Coronary artery (tissue), 2 donors: ENCODE measurements at regions not wholly inside any gene's neighbourhood (a gene's known extent, or its start where the extent isn't known, plus 50 kb on each side); places are given as distances from the start of the nearest gene placed in this dataset.

Source experiments
- DNase-seq: peaks from one replicate; pipeline ENCODE4 v3.0.0-alpha.2; 2017; ENCODE audit warnings: low spot score
- H3K27ac ChIP-seq, 2 donors: fragments of 200-600 bp; sonication (generic); one replicate each; pipeline ENCODE4 v1.5.1; 2016 to 2019
- H3K4me3 ChIP-seq: fragments of 200-600 bp; sonication (generic); 2 replicates; pipeline ENCODE4 v1.5.1; 2016; ENCODE audit warnings: mild to moderate bottlenecking, moderate library complexity
- CTCF ChIP-seq: fragments of 200-600 bp; sonication (generic); IDR thresholded peaks from one replicate; pipeline ENCODE4 v1.5.1; 2019; ENCODE audit warnings: antibody characterized with exemption

DNA sequence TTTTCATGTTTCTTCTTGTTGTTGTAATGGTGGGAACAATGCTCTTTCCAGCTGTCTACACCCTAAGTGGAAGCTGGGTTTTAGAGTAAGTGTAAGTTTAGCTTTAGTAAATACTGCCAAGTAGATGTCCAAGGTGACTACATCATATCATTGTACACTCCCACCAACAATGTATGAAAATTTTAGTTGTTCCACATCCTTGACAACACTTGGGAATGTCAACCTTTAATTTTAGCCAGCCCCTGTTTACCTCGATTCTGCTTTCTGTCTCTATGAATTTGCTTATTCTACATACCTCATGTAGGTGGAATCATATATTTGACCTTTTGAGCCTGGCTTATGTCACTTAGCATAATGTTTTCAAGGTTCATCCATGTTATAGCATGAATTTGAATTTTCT is 93.0 kb downstream of the MTPAP start:
- Histone ChIP-seq H3K4me3 (no peak overlapping the region), H3K27ac (no peak overlapping the region)
- TF ChIP-seq CTCF: no peak
- no peak for DNase-seq

- TF ChIP-seq CTCF: no peak
- DNase-seq: no peak
- Histone ChIP-seq H3K4me3 (no peak overlapping the region), H3K27ac (no peak overlapping the region)
Measured at GRCh38 chr10:30254926-30255325, 94.2 kb downstream of the MTPAP start.

GRCh38 chr10:30248728-30249127 is 100.3 kb downstream of the MTPAP start:
- Histone ChIP-seq H3K27ac (no peak overlapping the region), H3K4me3 (no peak overlapping the region)
- TF ChIP-seq CTCF: no peak
- DNase-seq: no peak

DNA sequence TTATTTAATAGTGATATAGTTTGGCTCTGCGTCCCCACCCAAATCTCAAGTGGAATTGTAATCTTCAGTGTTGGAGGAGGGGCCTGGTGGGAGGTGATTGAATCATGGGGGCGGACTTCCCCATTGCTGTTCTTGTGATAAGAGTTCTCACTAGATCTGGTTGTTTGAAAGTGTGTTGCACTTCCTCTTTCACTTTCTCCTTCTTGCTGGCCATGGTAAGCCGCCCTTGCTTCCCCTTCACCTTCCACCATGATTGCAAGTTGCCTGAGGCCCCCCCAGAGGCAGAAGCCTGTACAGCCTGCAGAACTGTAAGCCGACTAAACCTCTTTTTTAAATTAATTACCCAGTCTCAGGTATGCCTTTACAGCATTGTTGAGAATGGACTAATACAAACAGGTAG is 101.4 kb downstream of the MTPAP start:
- Histone ChIP-seq H3K27ac (no peak overlapping the region), H3K4me3 (no peak overlapping the region)
- DNase-seq: no peak
- no peak for TF ChIP-seq CTCF

DNA sequence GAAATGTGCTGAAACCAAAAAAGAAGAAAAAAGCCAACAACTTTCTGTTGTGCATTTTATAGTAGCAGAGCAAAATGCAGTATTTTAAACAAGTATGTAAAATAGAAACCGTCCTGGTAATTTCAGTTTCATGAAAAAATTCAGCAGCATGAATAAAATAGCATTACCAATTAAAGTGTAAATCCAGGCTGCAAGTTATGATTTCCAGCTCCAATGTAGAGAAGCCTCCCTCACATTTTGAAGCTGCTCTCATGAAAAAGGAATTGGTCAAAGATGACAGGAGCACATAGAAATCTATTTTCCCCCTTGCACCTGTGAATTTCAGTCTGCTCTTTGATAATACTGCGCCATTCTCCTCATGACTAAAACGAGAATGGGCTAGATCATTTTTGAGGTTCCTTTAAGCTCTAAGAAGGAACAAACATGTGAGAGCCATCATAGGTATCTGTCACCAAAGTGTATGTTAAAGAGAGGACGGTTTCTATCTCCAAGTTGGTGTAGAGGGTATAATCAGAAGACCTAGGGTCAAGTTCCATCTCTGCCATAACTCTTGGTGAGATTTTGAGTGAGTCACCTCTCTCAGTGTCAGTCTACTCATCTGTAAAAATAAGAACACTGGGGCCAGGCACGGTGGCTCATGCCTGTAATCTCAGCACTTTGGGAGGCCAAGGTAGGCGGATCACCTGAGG is 107.5 kb downstream of the MTPAP start:
- Histone ChIP-seq H3K27ac (no peak overlapping the region), H3K4me3 (no peak overlapping the region)
- DNase-seq: no peak
- TF ChIP-seq CTCF: peak; percentile 14

- TF ChIP-seq CTCF: no peak
- no peak overlapping the region for H3K27ac ChIP-seq
- no peak overlapping the region for H3K4me3 ChIP-seq
- no peak for DNase-seq
Measured at GRCh38 chr10:30238836-30239235, 110.2 kb downstream of the MTPAP start.

DNA sequence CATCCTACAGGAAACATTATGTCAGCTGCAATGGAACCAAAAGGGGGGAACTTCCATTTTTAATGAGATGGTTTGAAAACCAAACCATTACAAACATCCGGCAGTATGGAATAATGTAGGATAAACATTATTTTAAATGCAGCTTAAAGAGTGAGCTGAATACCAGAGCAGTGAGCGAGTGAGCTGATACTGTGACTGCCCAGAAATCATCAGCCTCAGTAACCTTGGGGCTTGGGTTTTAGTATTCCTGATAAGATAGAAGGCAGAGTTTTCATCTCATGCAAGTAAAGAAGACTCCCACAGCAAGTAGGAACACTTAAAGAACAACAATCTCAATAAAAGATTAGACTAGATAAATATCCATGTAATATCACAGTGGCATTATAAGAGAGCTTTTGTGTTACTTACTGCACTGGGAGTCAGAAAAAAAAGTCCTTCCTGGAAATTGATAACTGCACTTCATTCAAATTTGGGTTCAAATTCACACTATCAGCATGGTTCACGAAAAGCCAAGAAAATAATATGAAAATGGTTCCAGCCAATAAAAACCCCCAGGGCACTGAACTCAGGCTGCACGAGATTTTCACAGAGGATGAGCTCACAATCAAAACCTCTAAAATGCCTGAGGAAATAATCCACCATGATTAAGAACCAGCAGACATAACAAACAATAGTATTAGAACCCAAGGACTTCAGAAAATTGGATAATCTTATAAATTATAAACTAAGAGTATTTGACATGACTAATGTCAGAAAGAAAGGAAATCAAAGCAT is 115.7 kb downstream of the MTPAP start:
- H3K4me3 ChIP-seq: no peak overlapping the region

More for the DNA sequence above, 115.7 kb downstream of the MTPAP start:
- no peak overlapping the region for H3K27ac ChIP-seq
- no peak for DNase-seq
- TF ChIP-seq CTCF: no peak
